GM12878 (cell line): ENCODE measurements at regions not wholly inside any gene's neighbourhood (a gene's known extent, or its start where the extent isn't known, plus 50 kb on each side); places are given as distances from the start of the nearest gene placed in this dataset.

Experiments
- ATAC-seq: fragments of 200-7000 bp; cut with Tn5 transposase; 3 replicates; pipeline ENCODE4 v1.9.1; 2020; ENCODE audit warnings: mild to moderate bottlenecking, moderate library complexity
- BruUV-seq: library from RNA; stranded (reverse); fragments of 400-500 nt; replicated peaks from 2 replicates; lab custom pipeline; 2021; lab: Mats Ljungman, UMichigan
- CTCF ChIA-PET: fragments of 300-600 bp; sonication (Branson Sonifier 250); formaldehyde crosslinking; extraction: SDS; loops from one replicate; lab custom pipeline; 2021; ENCODE audit warnings: inconsistent platforms; lab: Yijun Ruan, JAX
- POLR2A ChIA-PET: fragments of 350-600 bp; formaldehyde crosslinking; extraction: SDS; loops from one replicate; lab custom pipeline; 2021; ENCODE audit warnings: inconsistent platforms; lab: Charles Lee
- RAD21 ChIA-PET: fragments of 300-600 bp; sonication (Branson Sonifier 250); formaldehyde crosslinking; loops from one replicate; lab custom pipeline; 2023; ENCODE audit warnings: antibody characterized with exemption; ENCODE audit not compliant: unreplicated experiment; lab: Charles Lee
- SMC1A ChIA-PET: fragments of 300-600 bp; sonication (Branson Sonifier 250); formaldehyde crosslinking; loops from one replicate; lab custom pipeline; 2023; ENCODE audit not compliant: unreplicated experiment, uncharacterized antibody; lab: Charles Lee
- DNase-seq: peaks from one replicate; pipeline ENCODE4 v3.0.0-alpha.2; 2011; ENCODE audit warnings: low read depth, low spot score
- FAIRE-seq: peaks from 3 replicates; lab custom pipeline; 2011; peaks lifted over from hg19 to GRCh38; lab: Jason Lieb, UNC
- H2AFZ ChIP-seq: 2 replicates; pipeline ENCODE4 v1.6.0; 2011; ENCODE audit warnings: low read depth, low read length, control low read depth; ENCODE audit not compliant: control insufficient read depth
- H3K27ac ChIP-seq: 2 replicates; pipeline ENCODE4 v1.5.1; 2011; ENCODE audit warnings: control low read depth; ENCODE audit not compliant: control insufficient read depth, insufficient read depth
- H3K27me3 ChIP-seq, 2 experiments: replicated peaks in 1 of 2; 2 replicates each; pipeline versions ENCODE4 v1.6.0 to v1.6.1; 2011; ENCODE audit warnings: low read length in 1 of 2; ENCODE audit not compliant: control insufficient read depth in 2 of 2, insufficient read depth in 2 of 2
- H3K36me3 ChIP-seq, 2 experiments: 2 replicates each; pipeline ENCODE4 v1.5.1; 2011; ENCODE audit warnings: low read length in 1 of 2; ENCODE audit not compliant: control insufficient read depth in 2 of 2, insufficient read depth in 2 of 2
- H3K4me1 ChIP-seq: 2 replicates; pipeline ENCODE4 v1.6.1; 2011; ENCODE audit warnings: mild to moderate bottlenecking, low read length, moderate library complexity, mixed read lengths; ENCODE audit not compliant: control insufficient read depth, insufficient read depth
- H3K4me2 ChIP-seq: 2 replicates; pipeline ENCODE4 v1.6.0; 2011; ENCODE audit warnings: control low read depth; ENCODE audit not compliant: control insufficient read depth, insufficient read depth
- H3K4me3 ChIP-seq: fragments of 200-600 bp; sonication (generic); 2 replicates; pipeline ENCODE4 v1.5.1; 2016
- H3K79me2 ChIP-seq: 2 replicates; pipeline ENCODE4 v1.6.0; 2011; ENCODE audit warnings: low read length; ENCODE audit not compliant: control insufficient read depth, insufficient read depth
- H3K9ac ChIP-seq: 2 replicates; pipeline ENCODE4 v1.8.0; 2011; ENCODE audit warnings: low read length, control low read depth, mixed read lengths; ENCODE audit not compliant: control insufficient read depth, insufficient read depth
- H3K9me3 ChIP-seq: replicated peaks from 3 replicates; pipeline ENCODE4 v1.5.1; 2011; ENCODE audit warnings: mild to moderate bottlenecking, low read length; ENCODE audit not compliant: control insufficient read depth, insufficient read depth
- H4K20me1 ChIP-seq: 2 replicates; pipeline ENCODE4 v1.6.0; 2011; ENCODE audit not compliant: control insufficient read depth, insufficient read depth
- ATF3 ChIP-seq: IDR thresholded peaks from 2 replicates; pipeline ENCODE4 v1.6.1; 2011; ENCODE audit warnings: low read depth, mild to moderate bottlenecking, low read length, moderate library complexity, borderline replicate concordance; ENCODE audit errors: extremely low read depth
- CEBPZ ChIP-seq: fragments of 150-350 bp; IDR thresholded peaks from 2 replicates; pipeline ENCODE4 v1.6.1; 2016; ENCODE audit warnings: low read depth, low read length
- SKIL ChIP-seq: fragments of 450-650 bp; IDR thresholded peaks from 2 replicates; pipeline ENCODE4 v1.6.1; 2017; ENCODE audit warnings: mild to moderate bottlenecking, low read depth, inconsistent platforms; ENCODE audit not compliant: poor library complexity, severe bottlenecking
- SP1 ChIP-seq: IDR thresholded peaks from one replicate; pipeline ENCODE4 v1.6.1; 2011; ENCODE audit warnings: low read depth, low read length
- STAT1 ChIP-seq: fragments of 450-650 bp; conservative IDR thresholded peaks from 2 replicates; pipeline ENCODE4 v1.6.1; 2014; ENCODE audit warnings: antibody characterized with exemption, mild to moderate bottlenecking
- ZNF207 ChIP-seq: fragments of 450-650 bp; IDR thresholded peaks from 2 replicates; pipeline ENCODE4 v1.6.1; 2014; ENCODE audit warnings: antibody characterized with exemption, mild to moderate bottlenecking, borderline replicate concordance
- WGBS: methylation state at CpG from one replicate; pipeline ENCODE4 v1.1.6; 2016; ENCODE audit warnings: low lambda C conversion rate; ENCODE audit not compliant: insufficient replicate concordance, insufficient coverage; ENCODE audit errors: missing lambda C conversion rate; 5-methylcytosine and 5-hydroxymethylcytosine counted together
- in situ Hi-C: fragments of 300-500 bp; cut with MboI; formaldehyde crosslinking; loops from 9 replicates; pipeline ENCODE4 v1.14.3; 2018; ENCODE audit warnings: mixed read lengths
- intact Hi-C: fragments of 100-400 bp; cut with micrococcal nuclease; formaldehyde crosslinking; loops from one replicate; pipeline ENCODE4 v1.14.2; 2022; ENCODE audit not compliant: unreplicated experiment

- intact Hi-C loops = no loop called here
- Histone ChIP-seq H3K4me2 (no peak overlapping the region), H4K20me1 (no peaks in the 10 kb centered on the region), H3K9ac (no peak overlapping the region), H2AFZ (no peak overlapping the region), H3K36me3 (no peaks in the 10 kb centered on the region), H3K27ac (no peak overlapping the region), H3K4me1 (no peaks in the 10 kb centered on the region), H3K79me2 (no peaks in the 10 kb centered on the region), H3K9me3 (no peaks in the 10 kb centered on the region), H3K4me3 (no peak overlapping the region)
- ChIA-PET POLR2A (no interaction called here), RAD21 (no interaction called here), SMC1A (no interaction called here), CTCF (no interaction called here)
- no TSS peak for BruUV-seq
- FAIRE-seq (no peak), DNase-seq (no peak), ATAC-seq (no peak)
- WGBS = 31% methylated on average over 3 of the region's 3 CpGs
- in situ Hi-C loops = no loop called here
- no peak for TF ChIP-seq STAT1
- no peak for TF ChIP-seq ATF3
- no peak for TF ChIP-seq SP1
- TF ChIP-seq CEBPZ = no peak
- TF ChIP-seq ZNF207 = no peak
- no peak for TF ChIP-seq SKIL
- TF ChIP-seq, all 136 proteins: peak for 0
- H3K27me3 ChIP-seq = no peaks in the 10 kb centered on the region
Observed at GRCh38 chr12:74071182-74071581, 466.5 kb upstream of the ATXN7L3B start.
